HG03060 (cell line): ENCODE measurements at regions not wholly inside any gene's neighbourhood (a gene's known extent, or its start where the extent isn't known, plus 50 kb on each side); places are given as distances from the start of the nearest gene placed in this dataset.

ENCODE experiments used
- ATAC-seq: cut with Tn5 transposase; IDR thresholded peaks from one replicate; pipeline ENCODE4 v1.9.1; 2021; ENCODE audit warnings: low read depth, moderate number of reproducible peaks; ENCODE audit not compliant: unreplicated experiment

GRCh38 chr1:59075021-59075420 is 221.9 kb upstream of the FGGY start:
- no peak for ATAC-seq

- ATAC-seq = no peak
Observed at GRCh38 chr1:59076612-59077011, 220.3 kb upstream of the FGGY start.

- ATAC-seq = no peak
Observed at GRCh38 chr1:59077466-59078069, 219.3 kb upstream of the FGGY start.

GRCh38 chr1:59078070-59078800 is 218.7 kb upstream of the FGGY start:
- ATAC-seq = no peak

GRCh38 chr1:59078866-59079265 is 218.0 kb upstream of the FGGY start:
- no peak for ATAC-seq

GRCh38 chr1:59079434-59080140 is 217.3 kb upstream of the FGGY start:
- ATAC-seq = no peak

GRCh38 chr1:59081181-59081580 is 215.7 kb upstream of the FGGY start:
- ATAC-seq = no peak

- ATAC-seq = no peak
Observed at GRCh38 chr1:59081795-59082194, 215.1 kb upstream of the FGGY start.

GRCh38 chr1:59083946-59084865 is 212.7 kb upstream of the FGGY start:
- no peak for ATAC-seq

GRCh38 chr1:59085101-59085500 is 211.8 kb upstream of the FGGY start:
- no peak for ATAC-seq

- no peak for ATAC-seq
Observed at GRCh38 chr1:59089036-59089798, 207.7 kb upstream of the FGGY start.

- ATAC-seq = no peak
Observed at GRCh38 chr1:59089922-59090457, 206.9 kb upstream of the FGGY start.

GRCh38 chr1:59092126-59092525 is 204.8 kb upstream of the FGGY start:
- no peak for ATAC-seq

GRCh38 chr1:59094001-59094400 is 202.9 kb upstream of the FGGY start:
- ATAC-seq = no peak

- no peak for ATAC-seq
Observed at GRCh38 chr1:59096501-59096900, 200.4 kb upstream of the FGGY start.

GRCh38 chr1:59098655-59099054 is 198.2 kb upstream of the FGGY start:
- no peak for ATAC-seq

GRCh38 chr1:59100708-59101374 is 196.1 kb upstream of the FGGY start:
- no peak for ATAC-seq

- ATAC-seq = no peak
Observed at GRCh38 chr1:59101518-59101917, 195.4 kb upstream of the FGGY start.

- no peak for ATAC-seq
Observed at GRCh38 chr1:59103457-59103856, 193.4 kb upstream of the FGGY start.
